Right lobe of liver (tissue), 4 donors: ENCODE measurements at regions not wholly inside any gene's neighbourhood (a gene's known extent, or its start where the extent isn't known, plus 50 kb on each side); places are given as distances from the start of the nearest gene placed in this dataset.

ENCODE experiments used
- POLR2A ChIP-seq: fragments of 450-650 bp; IDR thresholded peaks from one replicate; pipeline ENCODE4 v1.6.1; 2017; ENCODE audit warnings: antibody characterized with exemption, mild to moderate bottlenecking
- TF ChIP-seq, protein P1 (sequence below), 4 donors: fragments of 200-600 bp in 3 of 4; fragments of 450-650 bp in 1 of 4; IDR thresholded peaks; one replicate each; pipeline versions ENCODE4 v1.5.1 to v1.8.0; 2016 to 2022; ENCODE audit warnings: antibody characterized with exemption in 4 of 4, mild to moderate bottlenecking in 2 of 4
- donor health status: DM: no; HTN: no; CAD: no.
- donor health status: DM: no; HTN: no; CAD: no.
- donor health status: DM: no; HTN: yes; CAD: no.

DNA sequence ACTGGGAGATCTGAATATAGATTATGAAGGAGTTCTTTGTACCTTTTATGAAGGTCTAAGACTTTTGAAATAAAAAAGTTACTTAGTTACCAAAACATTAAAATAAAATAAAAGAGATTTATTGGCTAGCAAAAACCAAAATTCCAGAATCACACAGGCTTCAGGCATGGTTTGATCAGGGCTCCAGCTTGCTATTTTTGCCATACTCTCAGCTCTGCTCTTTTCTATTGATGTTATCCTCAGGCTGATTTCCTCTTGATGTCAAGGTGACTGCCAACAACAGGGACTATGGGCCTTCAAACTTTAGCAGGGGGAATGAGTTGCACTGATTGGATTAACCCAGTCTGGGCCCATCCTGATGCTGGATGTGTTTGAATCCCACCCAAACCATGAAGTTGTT, 174.1 kb downstream of the TFCP2L1 start:
- TF ChIP-seq, protein P1, sequence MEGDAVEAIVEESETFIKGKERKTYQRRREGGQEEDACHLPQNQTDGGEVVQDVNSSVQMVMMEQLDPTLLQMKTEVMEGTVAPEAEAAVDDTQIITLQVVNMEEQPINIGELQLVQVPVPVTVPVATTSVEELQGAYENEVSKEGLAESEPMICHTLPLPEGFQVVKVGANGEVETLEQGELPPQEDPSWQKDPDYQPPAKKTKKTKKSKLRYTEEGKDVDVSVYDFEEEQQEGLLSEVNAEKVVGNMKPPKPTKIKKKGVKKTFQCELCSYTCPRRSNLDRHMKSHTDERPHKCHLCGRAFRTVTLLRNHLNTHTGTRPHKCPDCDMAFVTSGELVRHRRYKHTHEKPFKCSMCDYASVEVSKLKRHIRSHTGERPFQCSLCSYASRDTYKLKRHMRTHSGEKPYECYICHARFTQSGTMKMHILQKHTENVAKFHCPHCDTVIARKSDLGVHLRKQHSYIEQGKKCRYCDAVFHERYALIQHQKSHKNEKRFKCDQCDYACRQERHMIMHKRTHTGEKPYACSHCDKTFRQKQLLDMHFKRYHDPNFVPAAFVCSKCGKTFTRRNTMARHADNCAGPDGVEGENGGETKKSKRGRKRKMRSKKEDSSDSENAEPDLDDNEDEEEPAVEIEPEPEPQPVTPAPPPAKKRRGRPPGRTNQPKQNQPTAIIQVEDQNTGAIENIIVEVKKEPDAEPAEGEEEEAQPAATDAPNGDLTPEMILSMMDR (IDR thresholded peaks at IDR 0.05), result no peak
- no peak for TF ChIP-seq POLR2A
